ENCODE measurements at regions not wholly inside any gene's neighbourhood (a gene's known extent, or its start where the extent isn't known, plus 50 kb on each side); places are given as distances from the start of the nearest gene placed in this dataset.

GRCh38 chr5:118228489-118228888 lies 759.9 kb downstream of the DTWD2 start:
- H3K9me3 ChIP-seq (ENCODE audit: control insufficient read depth in 4 of 4, insufficient read depth in 3 of 4, low read length in 3 of 4), result no peaks in the 10 kb centered on the region
- no peaks in the 10 kb centered on the region for H3K27me3 ChIP-seq (ENCODE audit: control insufficient read depth in 3 of 3, insufficient read depth in 3 of 3, low read length in 2 of 3)
- DNase-seq (no peak), ATAC-seq (ENCODE audit: insufficient read depth, low FRiP score) (no peak)
- no peak overlapping the region for H3K9ac ChIP-seq (ENCODE audit: insufficient read depth in 1 of 2, low read length in 2 of 2)
- no peak overlapping the region for H3K4me3 ChIP-seq
- TF ChIP-seq CTCF (IDR thresholded peaks at IDR 0.05; ENCODE audit: control extremely low read depth, extremely low read depth), result no peak
- 81 to 82% methylated on average over 2 of the region's 2 CpGs for WGBS, 2 donors
- H3K27ac ChIP-seq (ENCODE audit: low read depth in 1 of 2, low read length in 1 of 2), result no peak overlapping the region
- H3K36me3 ChIP-seq (ENCODE audit: control insufficient read depth in 4 of 4, insufficient read depth in 4 of 4, low read length in 4 of 4), result no peaks in the 10 kb centered on the region
- no peaks in the 10 kb centered on the region for H3K4me1 ChIP-seq (ENCODE audit: control insufficient read depth in 5 of 5, insufficient read depth in 5 of 5, low read length in 5 of 5)

DNA sequence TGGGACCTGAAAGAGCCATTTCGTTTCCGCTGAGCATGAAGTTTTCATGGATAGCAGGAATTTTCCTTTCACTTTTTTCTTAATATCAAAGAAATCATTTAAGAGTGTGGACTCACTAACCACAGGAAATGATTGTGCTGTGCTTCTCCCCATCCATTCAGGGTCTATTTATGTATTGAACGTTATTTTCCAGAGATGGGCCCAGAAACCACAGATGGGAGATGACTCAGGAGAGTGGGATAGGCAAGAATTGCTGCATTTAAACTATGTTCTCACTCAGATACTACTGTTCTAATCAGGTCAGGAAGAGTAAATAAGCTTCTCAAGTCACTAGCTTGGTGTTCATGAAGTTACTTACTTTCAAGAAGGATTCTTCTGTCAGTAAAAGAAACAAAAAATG lies 763.8 kb downstream of the DTWD2 start:
- no peak overlapping the region for H3K27ac ChIP-seq (ENCODE audit: low read depth in 1 of 2, low read length in 1 of 2)

DNA sequence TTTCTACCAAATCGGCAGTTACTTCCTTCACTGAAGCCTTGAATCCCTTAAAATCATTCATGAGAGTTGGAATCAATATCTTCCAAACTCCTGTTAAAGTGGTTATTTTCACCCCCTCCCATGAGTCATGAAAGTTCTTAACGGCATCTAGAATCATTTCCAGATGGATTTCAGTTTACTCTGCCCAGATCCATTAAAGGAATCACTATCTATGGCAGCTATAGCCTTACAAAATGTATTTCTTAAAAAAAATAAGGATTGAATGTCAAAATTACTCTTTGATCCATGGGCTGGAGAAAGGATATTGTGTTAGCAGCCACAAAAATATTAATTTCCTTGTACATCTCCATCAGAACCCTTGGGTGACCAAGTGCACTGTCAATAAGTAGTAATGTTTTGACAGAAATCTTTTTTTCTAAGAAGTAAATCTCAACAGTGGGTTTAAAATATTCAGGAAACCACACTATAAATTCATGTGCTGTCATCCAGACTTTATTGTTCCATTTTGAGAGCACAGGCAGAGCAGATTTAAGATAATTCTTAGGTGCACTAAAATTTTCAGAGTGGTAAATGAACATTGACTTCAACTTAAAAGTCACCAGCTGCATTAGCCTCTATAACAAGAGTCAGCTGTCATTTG lies 767.7 kb downstream of the DTWD2 start:
- no peaks in the 10 kb centered on the region for H3K27me3 ChIP-seq (ENCODE audit: control insufficient read depth in 3 of 3, insufficient read depth in 3 of 3, low read length in 2 of 3)
- H3K9me3 ChIP-seq (ENCODE audit: control insufficient read depth in 4 of 4, insufficient read depth in 3 of 4, low read length in 3 of 4), result no peaks in the 10 kb centered on the region
- H3K4me1 ChIP-seq (ENCODE audit: control insufficient read depth in 5 of 5, insufficient read depth in 5 of 5, low read length in 5 of 5), result no peaks in the 10 kb centered on the region
- no peak overlapping the region for H3K27ac ChIP-seq (ENCODE audit: low read depth in 1 of 2, low read length in 1 of 2)
- TF ChIP-seq CTCF (IDR thresholded peaks at IDR 0.05; ENCODE audit: control extremely low read depth, extremely low read depth), result no peak
- no peak overlapping the region for H3K4me3 ChIP-seq
- WGBS, 2 donors, result 84 to 86% methylated on average over 2 of the region's 2 CpGs
- no peak overlapping the region for H3K9ac ChIP-seq (ENCODE audit: insufficient read depth in 1 of 2, low read length in 2 of 2)
- no peak for ATAC-seq (ENCODE audit: insufficient read depth, low FRiP score)
- no peak for DNase-seq
- no peaks in the 10 kb centered on the region for H3K36me3 ChIP-seq (ENCODE audit: control insufficient read depth in 4 of 4, insufficient read depth in 4 of 4, low read length in 4 of 4)

More for the DNA sequence above, 763.8 kb downstream of the DTWD2 start:
- no peak for ATAC-seq (ENCODE audit: insufficient read depth, low FRiP score)
- Histone ChIP-seq H3K36me3 (ENCODE audit: control insufficient read depth in 4 of 4, insufficient read depth in 4 of 4, low read length in 4 of 4) (no peaks in the 10 kb centered on the region), H3K4me3 (no peak overlapping the region), H3K9ac (ENCODE audit: insufficient read depth in 1 of 2, low read length in 2 of 2) (no peak overlapping the region), H3K4me1 (ENCODE audit: control insufficient read depth in 5 of 5, insufficient read depth in 5 of 5, low read length in 5 of 5) (no peaks in the 10 kb centered on the region), H3K27me3 (ENCODE audit: control insufficient read depth in 3 of 3, insufficient read depth in 3 of 3, low read length in 2 of 3) (no peaks in the 10 kb centered on the region), H3K9me3 (ENCODE audit: control insufficient read depth in 4 of 4, insufficient read depth in 3 of 4, low read length in 3 of 4) (no peaks in the 10 kb centered on the region)
- 56 to 64% methylated on average over 3 of the region's 3 CpGs for WGBS, 2 donors
- no peak for DNase-seq
- TF ChIP-seq CTCF (IDR thresholded peaks at IDR 0.05; ENCODE audit: control extremely low read depth, extremely low read depth), result no peak

DNA sequence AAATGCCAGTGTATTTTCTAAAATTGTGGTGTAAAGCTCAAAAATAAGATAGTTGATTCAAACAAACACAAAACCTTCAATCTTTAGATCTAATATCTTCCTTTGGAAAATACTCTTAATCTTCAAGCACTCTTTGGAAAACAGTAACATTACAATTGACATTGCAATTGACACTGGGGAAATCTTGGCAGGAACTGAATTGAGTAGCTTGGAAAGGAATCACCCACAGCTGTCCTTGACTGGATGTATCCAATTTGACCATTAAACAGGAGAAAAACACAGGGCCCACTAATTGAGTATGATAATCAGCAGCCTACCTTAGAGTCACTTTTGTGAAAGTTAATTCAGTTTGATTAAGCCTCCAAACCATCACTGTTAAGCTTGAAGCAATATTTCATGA lies 776.7 kb downstream of the DTWD2 start:
- no peak for TF ChIP-seq CTCF (IDR thresholded peaks at IDR 0.05; ENCODE audit: control extremely low read depth, extremely low read depth)
- Histone ChIP-seq H3K4me3 (no peak overlapping the region), H3K4me1 (ENCODE audit: control insufficient read depth in 5 of 5, insufficient read depth in 5 of 5, low read length in 5 of 5) (no peaks in the 10 kb centered on the region), H3K9me3 (ENCODE audit: control insufficient read depth in 4 of 4, insufficient read depth in 3 of 4, low read length in 3 of 4) (peaks cover 0 to 14% (median 6%) of the 10 kb centered on the region in 4 donors), H3K36me3 (ENCODE audit: control insufficient read depth in 4 of 4, insufficient read depth in 4 of 4, low read length in 4 of 4) (no peaks in the 10 kb centered on the region), H3K27ac (ENCODE audit: low read depth in 1 of 2, low read length in 1 of 2) (no peak overlapping the region), H3K9ac (ENCODE audit: insufficient read depth in 1 of 2, low read length in 2 of 2) (no peak overlapping the region), H3K27me3 (ENCODE audit: control insufficient read depth in 3 of 3, insufficient read depth in 3 of 3, low read length in 2 of 3) (no peaks in the 10 kb centered on the region)
- DNase-seq (no peak), ATAC-seq (ENCODE audit: insufficient read depth, low FRiP score) (no peak)
